Myocyte (in vitro differentiated cells): ENCODE measurements at regions not wholly inside any gene's neighbourhood (a gene's known extent, or its start where the extent isn't known, plus 50 kb on each side); places are given as distances from the start of the nearest gene placed in this dataset.
A peak's percentile ranks its signal among the peaks of the same experiment; 100 is the strongest.
"Not testable (repeated sequence)": the region's sequence is repeated elsewhere in the genome, so short reads cannot be mapped to it uniquely, and the experiment has no call there.

Experiments
- DNase-seq: peaks from one replicate; pipeline ENCODE4 v3.0.0-alpha.2; 2012; ENCODE audit warnings: low read depth

DNA sequence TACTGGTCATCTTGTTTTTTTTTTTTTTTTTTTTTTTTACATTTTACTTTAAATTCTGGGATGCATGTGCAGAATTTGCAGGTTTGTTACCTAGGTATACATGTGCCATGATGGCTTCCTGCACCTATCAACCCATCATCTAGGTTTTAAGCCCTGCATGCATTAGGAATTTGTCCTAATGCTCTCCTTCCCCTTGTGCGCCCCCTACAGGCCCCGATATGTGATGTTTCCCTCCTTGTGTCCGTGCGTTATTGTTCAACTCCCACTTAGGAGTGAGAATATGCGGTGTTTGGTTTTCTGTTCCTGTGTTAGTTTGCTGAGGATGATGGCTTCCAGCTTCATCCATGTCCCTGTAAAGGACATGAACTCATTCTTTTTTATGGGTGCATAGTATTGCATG is 249.6 kb upstream of the SLC16A7 start:
- DNase-seq: not testable (repeated sequence)

DNA sequence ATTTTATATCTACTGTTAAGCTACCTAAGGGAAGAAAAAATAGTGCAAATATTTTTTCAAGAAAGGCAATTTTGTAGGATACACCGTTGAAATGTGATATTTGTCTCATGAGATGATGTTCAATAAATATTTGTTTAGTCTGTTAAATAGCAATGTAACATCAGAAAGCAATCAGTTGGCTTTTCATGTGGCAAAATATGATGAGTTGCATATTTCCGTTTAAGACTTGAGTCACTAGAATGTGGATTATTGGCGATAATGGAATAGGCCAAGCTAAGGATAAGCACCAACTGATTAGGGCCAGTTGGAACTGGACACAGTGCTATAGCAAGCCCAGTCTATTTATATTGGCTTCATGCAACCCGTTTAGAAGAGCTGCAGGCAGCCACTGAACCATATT is 250.4 kb upstream of the SLC16A7 start:
- no peak for DNase-seq

DNA sequence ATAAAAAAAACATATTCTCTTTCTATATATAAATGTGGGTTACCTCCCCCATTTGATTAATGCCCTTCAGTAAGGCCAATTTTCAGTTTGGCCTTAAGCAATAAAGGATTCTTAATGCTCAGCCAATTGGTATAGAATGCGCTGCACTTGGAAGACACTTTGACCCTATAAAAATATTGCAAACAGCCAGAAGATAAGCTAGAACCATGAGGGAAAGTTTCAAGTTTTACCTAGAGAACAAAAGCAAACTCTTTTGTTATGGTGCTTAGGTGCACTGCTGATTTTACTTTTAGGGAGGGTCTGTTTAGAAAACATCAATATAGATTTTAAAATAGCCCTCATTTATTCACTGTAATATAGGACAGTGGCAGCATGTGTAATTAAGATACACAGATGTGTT is 251.6 kb upstream of the SLC16A7 start:
- no peak for DNase-seq

DNA sequence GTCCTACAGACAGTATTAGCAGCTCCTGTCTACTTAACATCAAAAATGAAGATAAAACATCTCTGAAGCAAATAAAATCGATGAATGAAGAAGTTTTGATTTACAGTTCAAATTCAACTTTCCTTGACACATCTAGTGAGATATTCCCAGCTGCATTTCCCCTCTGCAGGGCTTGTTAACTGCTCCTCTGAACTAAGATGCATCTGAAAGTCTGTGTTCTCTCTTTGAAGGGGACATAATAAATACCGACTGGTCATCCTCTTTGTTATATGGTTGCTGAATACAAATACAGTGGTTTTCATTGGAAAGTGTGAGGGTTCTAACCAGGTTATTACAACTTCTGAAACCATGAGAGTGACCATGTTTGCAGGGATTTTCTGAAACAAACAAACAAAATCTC is 266.4 kb upstream of the SLC16A7 start:
- DNase-seq: no peak

DNA sequence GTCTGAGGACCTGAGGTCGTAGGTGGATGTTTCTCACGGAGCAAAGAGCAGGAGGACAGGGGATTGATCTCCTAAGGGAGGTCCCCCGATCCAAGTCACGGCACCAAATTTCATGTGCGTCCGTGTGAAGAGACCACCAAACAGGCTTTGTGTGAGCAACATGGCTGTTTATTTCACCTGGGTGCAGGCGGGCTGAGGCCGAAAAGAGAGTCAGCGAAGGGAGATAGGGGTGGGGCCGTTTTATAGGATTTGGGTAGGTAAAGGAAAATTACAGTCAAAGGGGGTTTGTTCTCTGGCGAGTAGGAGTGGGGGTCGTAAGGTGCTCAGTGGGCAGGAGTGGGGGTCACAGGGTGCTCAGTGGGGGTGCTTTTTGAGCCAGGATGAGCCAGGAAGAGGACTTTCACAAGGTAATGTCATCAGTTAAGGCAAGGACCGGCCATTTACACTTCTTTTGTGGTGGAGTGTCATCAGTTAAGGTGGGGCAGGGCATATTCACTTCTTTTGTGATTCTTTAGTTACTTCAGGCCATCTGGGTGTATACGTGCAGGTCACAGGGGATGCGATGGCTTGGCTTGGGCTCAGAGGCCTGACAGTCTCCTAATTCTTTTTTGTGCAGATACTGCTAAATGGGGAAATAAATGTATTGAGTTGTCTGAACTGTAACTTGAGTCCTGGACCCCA is 267.3 kb upstream of the SLC16A7 start:
- not testable (repeated sequence) for DNase-seq

DNA sequence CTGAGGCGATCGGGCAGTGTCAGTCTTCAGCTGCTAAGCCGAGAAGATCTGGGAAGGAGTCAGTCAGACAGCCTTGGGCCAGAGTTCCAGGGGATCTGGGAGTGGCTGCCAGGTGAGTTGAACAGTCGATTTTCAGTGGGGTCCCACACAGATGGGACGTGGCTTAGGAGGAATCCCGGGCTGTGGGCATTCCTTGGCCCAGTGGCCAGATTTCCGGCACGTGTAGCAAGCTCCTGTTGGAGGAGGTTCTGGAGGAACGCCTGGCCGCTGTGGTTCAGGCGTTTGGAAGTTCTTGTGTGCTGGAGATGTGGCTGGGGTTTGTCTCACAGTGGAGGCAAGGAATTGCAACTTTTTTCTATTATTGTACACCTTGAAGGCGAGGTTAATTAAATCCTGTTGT is 269.4 kb upstream of the SLC16A7 start:
- not testable (repeated sequence) for DNase-seq

DNA sequence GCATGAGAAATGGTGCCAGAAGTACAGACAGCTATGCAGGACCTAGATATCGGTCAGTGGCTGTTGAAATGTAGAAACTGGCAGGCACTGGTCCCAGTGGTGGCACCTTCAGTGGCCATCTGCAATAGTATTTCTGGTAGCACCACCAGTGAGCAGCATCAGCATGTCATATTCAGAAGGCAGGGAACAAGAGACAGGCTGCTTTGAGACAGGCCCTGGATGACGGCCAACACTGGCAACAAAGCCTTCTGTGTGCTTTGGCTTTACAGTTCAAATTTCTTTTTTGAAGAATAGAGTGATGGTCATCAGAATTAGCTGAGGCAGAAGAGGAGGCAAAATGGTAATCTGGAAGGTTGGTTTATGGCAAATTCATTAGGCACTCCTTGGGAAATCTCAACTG is 273.4 kb upstream of the SLC16A7 start:
- peak; percentile 25 for DNase-seq

DNA sequence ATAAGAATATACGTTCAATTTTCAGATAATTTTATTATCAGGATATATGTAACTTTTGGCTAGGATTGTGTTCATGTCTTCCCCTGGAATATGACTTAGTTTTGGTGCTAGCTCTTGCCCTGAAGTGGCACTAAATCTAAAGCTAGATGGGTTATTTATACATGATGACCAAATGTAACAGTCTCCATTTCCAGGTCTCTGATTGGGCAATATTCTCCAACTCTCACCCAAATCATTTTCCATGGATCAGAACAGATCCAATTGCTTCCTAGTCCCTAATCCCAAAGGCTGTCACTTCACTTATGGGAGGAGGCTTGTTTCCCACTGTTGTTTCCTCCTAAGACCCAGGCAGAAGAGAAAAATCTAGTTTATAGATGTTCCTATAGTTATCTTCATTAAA is 274.6 kb upstream of the SLC16A7 start:
- no peak for DNase-seq

DNA sequence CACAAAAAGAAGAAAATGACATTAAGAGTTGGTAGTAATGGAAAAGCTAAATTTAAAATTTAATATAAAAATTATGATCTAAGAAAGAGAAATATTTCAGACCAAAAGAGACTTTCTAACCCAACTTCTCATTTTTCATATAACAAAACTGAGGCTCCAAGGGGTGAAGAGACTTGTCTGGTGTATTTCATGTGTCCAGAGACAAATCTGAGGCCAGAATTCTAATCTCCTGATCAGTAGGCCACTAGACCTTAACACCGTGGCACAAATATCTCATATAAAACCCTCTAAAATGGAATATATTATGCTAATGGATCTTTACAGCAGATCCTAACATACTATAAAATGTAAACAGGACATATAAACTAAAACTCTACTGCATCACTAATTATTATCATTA is 275.7 kb upstream of the SLC16A7 start:
- no peak for DNase-seq

DNA sequence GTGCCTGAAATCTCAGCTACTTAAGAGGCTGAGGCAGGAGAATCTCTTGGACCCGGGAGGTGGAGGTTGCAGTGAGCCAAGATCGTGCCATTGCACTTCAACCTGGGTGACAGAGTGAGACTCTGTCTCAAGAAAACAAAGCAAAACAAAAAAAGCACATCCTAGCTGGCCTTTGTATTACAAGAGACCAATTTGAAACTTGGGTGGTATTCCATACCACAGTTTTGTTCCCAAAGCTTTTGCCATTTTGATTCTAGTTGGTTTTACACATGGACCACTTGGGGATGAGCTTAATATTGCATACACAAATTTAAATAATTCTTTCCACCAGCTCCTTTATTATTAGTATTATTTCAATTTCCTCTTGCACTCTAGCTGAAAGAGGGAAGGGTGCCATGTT is 276.9 kb upstream of the SLC16A7 start:
- no peak for DNase-seq

DNA sequence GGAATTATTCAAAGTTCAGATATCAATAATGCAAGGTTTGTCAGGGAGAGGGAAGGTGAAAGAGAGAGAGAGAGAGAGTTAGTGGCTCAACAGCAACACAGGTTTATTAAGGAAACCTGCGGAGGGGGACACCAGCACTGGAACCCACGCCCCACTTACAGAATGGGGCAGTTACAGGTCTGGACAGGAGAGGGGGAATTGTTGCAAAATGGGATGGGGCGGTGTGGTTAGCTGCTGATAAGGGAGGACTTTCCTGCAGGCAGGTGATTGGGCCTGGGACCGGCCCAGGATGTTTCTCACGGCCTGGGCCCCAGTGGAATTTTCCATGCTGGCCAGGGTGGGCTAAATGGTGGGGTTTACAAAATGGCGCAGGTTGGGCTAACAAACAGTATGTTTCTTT is 278.2 kb upstream of the SLC16A7 start:
- DNase-seq: no peak

DNA sequence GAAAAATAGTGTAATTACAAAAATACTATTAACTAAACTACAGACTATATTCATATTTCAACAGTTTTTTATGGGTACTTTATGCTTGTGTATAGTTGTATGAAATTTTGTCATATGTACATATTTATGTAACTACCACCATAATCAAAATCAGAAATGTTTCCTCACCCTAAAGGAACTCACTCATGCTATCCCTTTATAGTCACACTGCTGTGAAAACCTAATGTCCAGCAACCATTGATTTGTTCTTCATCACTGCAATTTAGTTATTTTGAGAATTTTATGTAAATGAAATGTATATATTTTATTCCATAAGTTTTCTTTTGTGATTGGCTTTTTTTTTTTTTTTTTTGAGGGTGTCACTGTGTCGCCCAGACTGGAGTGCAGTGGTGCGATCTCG is 278.9 kb upstream of the SLC16A7 start:
- DNase-seq: no peak

DNA sequence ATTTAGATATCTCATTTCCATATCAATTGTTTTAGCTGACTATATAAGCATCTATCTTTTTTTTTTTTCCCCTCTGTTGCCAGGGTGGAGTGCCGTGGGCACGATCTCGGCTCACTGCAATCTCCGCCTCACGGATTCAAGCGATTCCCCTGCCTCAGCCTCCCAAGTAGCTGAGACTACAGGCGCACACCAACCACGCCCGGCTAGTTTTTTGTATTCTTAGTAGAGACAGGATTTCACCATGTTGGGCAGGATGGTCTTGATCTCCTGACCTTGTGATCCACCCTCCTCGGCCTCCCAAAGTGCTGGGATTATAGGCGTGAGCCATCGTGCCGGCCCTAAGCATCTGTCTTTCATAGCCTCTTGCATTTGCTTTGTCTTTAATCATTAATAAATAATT is 279.5 kb upstream of the SLC16A7 start:
- DNase-seq: not testable (repeated sequence)

DNA sequence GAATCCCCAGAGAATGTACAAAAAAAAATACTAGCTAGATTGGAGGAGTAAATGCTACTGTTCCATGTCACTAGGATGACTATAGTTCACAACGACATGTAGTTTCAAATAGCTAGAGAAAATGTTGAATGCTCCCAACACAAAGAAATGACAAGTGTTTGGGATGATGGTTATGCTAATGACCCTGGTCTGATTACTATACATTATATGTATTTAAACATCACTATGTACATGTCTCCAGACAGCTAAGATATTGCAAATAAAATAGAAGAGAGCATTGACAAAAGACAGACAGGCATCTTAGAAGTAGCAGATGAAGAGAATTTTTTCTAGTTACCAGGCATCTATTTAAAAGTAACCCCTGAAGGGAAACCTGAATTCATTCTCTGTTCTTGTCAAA is 281.6 kb upstream of the SLC16A7 start:
- DNase-seq: no peak

DNA sequence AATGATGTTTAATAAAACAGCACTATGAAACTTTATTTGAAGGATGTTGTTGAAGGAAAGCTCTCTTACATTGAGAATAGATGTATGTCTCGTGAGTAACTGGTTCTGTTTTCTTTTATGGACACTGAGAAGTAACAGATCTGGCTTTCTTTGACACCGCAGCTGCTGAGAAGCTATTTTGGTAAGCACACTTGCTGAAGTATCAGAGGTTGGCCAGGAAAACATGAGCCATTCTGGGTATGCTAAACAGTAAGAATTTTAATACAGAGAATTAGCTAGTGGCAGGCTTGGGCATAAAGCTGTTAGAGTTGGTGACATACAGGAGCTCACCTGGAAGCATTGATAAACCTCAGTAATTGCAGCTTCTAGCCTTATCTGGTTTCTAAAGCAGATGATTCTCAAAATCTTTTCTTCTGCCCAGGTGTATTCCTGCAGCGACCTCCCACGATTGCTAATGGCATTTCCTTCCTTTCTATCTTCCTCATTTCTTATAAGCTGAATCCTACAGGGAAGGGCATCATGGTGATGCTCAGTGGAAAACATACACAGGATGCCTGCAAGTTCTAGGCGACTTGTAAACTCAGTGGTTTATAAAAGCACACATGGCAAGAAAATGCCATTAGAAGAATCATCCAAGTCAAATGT is 291.6 kb upstream of the SLC16A7 start:
- DNase-seq: peak; percentile 64

DNA sequence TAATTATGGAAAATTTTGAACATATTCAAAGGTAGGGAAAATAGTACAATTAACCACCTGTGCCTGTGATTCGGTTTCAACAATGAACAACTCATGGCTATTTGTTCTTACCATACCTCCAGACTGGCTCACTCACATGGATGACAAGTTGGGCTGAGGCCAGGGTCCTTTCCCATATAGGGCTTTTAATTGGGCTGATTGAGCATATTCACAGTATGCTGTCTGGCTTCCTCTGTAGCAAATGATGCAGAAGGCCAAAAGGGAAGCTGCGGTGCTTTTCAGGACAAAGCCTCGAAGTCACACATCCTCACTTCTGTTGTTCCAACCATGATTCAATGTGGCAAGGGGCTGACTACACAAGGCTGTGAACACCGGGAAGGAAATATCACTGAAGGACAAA is 297.5 kb upstream of the SLC16A7 start:
- no peak for DNase-seq

DNA sequence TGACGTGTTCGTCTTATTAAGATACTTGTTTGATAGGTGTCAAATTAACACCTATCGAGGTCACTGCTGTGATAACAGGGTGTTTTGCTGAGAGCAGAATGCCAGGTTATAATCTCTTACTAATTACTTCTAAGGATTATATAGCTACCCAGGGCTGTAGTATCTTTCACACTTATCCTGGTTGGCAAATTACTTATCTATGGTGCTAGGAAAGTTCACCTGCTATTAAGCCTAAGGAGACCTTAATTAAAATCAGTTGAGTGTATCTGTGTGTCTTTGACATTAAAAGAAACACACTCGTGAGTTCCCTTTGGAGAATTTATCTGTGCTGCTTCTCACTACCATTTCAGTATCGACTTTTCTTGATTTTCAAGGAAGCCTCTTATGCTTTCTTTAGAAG is 301.6 kb upstream of the SLC16A7 start:
- no peak for DNase-seq

DNA sequence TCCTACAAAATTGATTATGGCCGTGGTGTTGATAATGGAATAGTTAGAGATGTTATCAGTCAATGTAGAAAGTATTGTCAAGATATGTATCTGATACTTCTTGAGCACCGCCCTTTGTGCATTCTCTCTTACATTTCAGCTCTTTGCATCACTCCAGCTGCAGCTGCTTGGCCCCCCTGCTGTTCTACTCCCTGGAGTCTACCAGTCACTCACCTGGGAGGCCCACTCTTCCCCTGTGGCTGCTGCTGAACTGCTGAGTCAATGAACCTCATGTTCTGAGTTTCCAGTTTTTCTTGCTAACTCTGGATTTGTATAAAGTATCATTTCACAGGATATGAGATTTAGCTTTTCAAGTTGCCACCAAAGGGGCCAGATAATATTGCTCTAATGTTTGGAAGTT is 312.8 kb upstream of the SLC16A7 start:
- no peak for DNase-seq

DNA sequence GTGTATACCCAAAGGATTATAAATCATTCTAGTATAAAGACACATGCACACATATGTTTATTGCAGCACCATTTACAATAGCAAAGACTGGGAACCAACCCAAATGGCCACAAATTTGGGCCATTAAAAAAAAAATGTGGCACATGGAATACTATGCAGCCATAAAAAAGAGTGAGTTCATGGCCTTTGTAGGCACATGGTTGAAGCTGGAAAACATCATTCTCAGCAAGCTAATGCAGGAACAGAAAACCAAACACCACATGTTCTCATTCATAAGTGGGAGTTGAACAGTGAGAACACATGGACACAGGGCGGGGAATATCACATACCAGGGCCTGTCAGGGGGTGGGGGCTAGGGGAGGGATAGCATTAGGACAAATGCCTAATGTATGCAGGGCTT is 322.3 kb upstream of the SLC16A7 start:
- not testable (repeated sequence) for DNase-seq

DNA sequence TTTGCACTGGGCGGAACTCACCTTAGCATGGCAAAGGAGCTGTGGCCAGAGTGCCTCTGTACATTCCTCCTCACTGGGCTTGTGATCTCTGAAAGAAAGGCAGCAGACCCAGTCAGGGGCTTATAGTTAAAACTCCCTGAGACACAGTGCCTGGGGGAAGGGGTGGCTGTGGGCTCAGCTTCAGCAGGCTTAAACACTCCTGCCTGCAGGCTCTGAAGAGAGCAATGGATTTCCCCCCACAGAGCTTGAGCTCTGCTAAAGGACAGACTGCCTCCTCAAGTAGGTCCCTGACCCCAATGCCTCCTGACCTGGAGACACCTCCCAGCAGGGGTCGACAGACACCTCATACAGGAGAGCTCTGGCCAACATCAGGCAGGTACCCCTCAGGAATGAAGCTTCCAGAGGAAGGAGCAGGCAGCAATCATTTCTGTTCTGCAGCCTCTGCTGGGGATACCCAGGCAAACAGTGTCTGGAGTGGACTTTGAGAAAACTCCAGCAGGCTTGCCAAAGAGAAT is 327.5 kb upstream of the SLC16A7 start:
- DNase-seq: no peak

DNA sequence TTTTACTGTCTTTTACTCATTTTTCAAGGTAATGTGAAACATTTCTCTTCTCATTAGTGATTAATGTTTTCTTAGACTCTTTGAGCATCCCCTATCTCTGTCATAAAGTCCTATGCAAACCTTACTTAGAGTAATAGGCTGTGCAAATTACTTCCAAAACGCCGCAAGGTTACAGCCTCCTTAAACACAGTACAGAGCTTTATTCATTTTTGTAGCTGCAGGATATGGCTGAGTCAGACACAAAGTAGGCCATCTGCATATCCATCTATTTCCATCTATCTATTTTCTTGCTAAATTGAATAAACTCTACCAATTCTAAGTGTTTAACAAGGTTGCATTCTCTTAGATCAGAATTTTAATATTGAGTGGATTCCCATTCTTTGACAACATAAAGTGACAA is 335.6 kb upstream of the SLC16A7 start:
- DNase-seq: no peak

DNA sequence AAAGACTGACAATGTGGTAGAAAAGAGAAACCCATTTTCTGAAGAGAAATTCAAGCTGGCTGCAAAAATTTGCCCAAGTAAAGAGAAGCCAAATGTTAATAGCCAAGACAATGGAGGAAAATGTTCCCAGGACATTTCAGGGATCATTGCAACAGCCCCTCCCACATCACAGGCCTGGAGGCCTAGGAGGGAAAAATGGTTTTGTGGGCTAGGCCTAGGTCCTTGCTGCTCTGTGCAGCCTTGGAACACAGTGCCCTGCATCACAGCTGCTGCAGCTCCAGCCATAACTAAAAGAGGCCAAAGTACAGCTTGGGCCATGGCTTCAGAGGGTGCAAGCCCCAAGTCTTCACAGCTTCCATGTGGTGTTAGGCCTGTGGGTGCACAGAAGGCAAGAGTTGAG is 332.4 kb upstream of the LRIG3 start:
- no peak for DNase-seq

DNA sequence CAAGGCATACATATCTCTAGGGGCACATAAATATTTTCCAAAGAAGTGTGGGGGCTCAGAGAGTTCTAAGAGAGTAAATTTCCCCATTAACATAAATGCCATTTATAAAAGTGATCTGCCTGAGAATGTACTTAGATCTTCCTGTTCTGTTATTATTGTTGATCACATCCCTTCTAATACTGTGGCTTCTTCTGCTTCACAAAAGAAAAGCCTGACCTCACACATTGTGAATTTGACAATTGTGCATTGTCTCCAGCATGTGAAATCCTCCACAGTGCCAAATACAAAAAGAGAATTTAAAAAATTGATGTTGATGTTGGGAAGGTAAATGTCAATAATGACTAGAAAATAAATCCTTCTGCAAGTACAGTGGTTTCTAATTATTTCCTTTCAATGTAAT is 330.5 kb upstream of the LRIG3 start:
- DNase-seq: no peak
